ENCODE measurements at regions not wholly inside any gene's neighbourhood (a gene's known extent, or its start where the extent isn't known, plus 50 kb on each side); places are given as distances from the start of the nearest gene placed in this dataset.
"Not testable (repeated sequence)": the region's sequence is repeated elsewhere in the genome, so short reads cannot be mapped to it uniquely, and the experiment has no call there.

- DNase-seq (ENCODE audit: low spot score) (no peak), ATAC-seq (ENCODE audit: low read depth) (no peak)
- H3K4me1 ChIP-seq (ENCODE audit: insufficient read depth, poor library complexity, severe bottlenecking), result peaks cover 9% of the 10 kb centered on the region
- TF ChIP-seq CTCF (IDR thresholded peaks at IDR 0.05; ENCODE audit: poor library complexity, severe bottlenecking), result no peak
- no peaks in the 10 kb centered on the region for H3K27me3 ChIP-seq (ENCODE audit: insufficient read depth, poor library complexity, severe bottlenecking)
- H3K4me3 ChIP-seq (ENCODE audit: severe bottlenecking), result no peak overlapping the region
- no peaks in the 10 kb centered on the region for H3K36me3 ChIP-seq (ENCODE audit: low read depth)
- H3K9me3 ChIP-seq (ENCODE audit: severe bottlenecking), result no peaks in the 10 kb centered on the region
- peak overlapping the region; percentile 17 for H3K27ac ChIP-seq (ENCODE audit: poor library complexity, severe bottlenecking)
Observed at GRCh38 chr2:195534971-195535370, 122.1 kb upstream of the SLC39A10 start.

GRCh38 chr2:195533771-195534642, 123.0 kb upstream of the SLC39A10 start:
- Histone ChIP-seq H3K9me3 (ENCODE audit: severe bottlenecking) (no peaks in the 10 kb centered on the region), H3K27me3 (ENCODE audit: insufficient read depth, poor library complexity, severe bottlenecking) (no peaks in the 10 kb centered on the region), H3K4me1 (ENCODE audit: insufficient read depth, poor library complexity, severe bottlenecking) (peaks cover 9% of the 10 kb centered on the region), H3K4me3 (ENCODE audit: severe bottlenecking) (no peak overlapping the region), H3K36me3 (ENCODE audit: low read depth) (no peaks in the 10 kb centered on the region), H3K27ac (ENCODE audit: poor library complexity, severe bottlenecking) (peak overlapping the region; percentile 17)
- ATAC-seq (ENCODE audit: low read depth) (peak; percentile 85), DNase-seq (ENCODE audit: low spot score) (no peak)
- TF ChIP-seq CTCF (IDR thresholded peaks at IDR 0.05; ENCODE audit: poor library complexity, severe bottlenecking), result no peak

- DNase-seq (ENCODE audit: low spot score), result no peak
- Histone ChIP-seq H3K4me3 (ENCODE audit: severe bottlenecking) (no peak overlapping the region), H3K9me3 (ENCODE audit: severe bottlenecking) (no peaks in the 10 kb centered on the region), H3K27ac (ENCODE audit: poor library complexity, severe bottlenecking) (no peak overlapping the region), H3K27me3 (ENCODE audit: insufficient read depth, poor library complexity, severe bottlenecking) (no peaks in the 10 kb centered on the region), H3K4me1 (ENCODE audit: insufficient read depth, poor library complexity, severe bottlenecking) (peaks cover 9% of the 10 kb centered on the region), H3K36me3 (ENCODE audit: low read depth) (no peaks in the 10 kb centered on the region)
- TF ChIP-seq CTCF (IDR thresholded peaks at IDR 0.05; ENCODE audit: poor library complexity, severe bottlenecking), result no peak
- ATAC-seq (ENCODE audit: low read depth), result peak; percentile 42; the same call in 2 of the 3 replicates
Observed at GRCh38 chr2:195532628-195533271, 124.3 kb upstream of the SLC39A10 start.

GRCh38 chr2:195532255-195532627, 124.8 kb upstream of the SLC39A10 start:
- Histone ChIP-seq H3K9me3 (ENCODE audit: severe bottlenecking) (no peaks in the 10 kb centered on the region), H3K36me3 (ENCODE audit: low read depth) (no peaks in the 10 kb centered on the region), H3K4me1 (ENCODE audit: insufficient read depth, poor library complexity, severe bottlenecking) (peaks cover 9% of the 10 kb centered on the region), H3K27me3 (ENCODE audit: insufficient read depth, poor library complexity, severe bottlenecking) (no peaks in the 10 kb centered on the region), H3K4me3 (ENCODE audit: severe bottlenecking) (no peak overlapping the region), H3K27ac (ENCODE audit: poor library complexity, severe bottlenecking) (no peak overlapping the region)
- TF ChIP-seq CTCF (IDR thresholded peaks at IDR 0.05; ENCODE audit: poor library complexity, severe bottlenecking), result no peak
- ATAC-seq (ENCODE audit: low read depth), result no peak
- DNase-seq (ENCODE audit: low spot score), result no peak

GRCh38 chr2:195531754-195532153, 125.3 kb upstream of the SLC39A10 start:
- peaks cover 9% of the 10 kb centered on the region for H3K4me1 ChIP-seq (ENCODE audit: insufficient read depth, poor library complexity, severe bottlenecking)
- H3K27ac ChIP-seq (ENCODE audit: poor library complexity, severe bottlenecking), result no peak overlapping the region
- TF ChIP-seq CTCF (IDR thresholded peaks at IDR 0.05; ENCODE audit: poor library complexity, severe bottlenecking), result no peak
- H3K27me3 ChIP-seq (ENCODE audit: insufficient read depth, poor library complexity, severe bottlenecking), result no peaks in the 10 kb centered on the region
- no peak overlapping the region for H3K4me3 ChIP-seq (ENCODE audit: severe bottlenecking)
- DNase-seq (ENCODE audit: low spot score) (no peak), ATAC-seq (ENCODE audit: low read depth) (no peak)
- no peaks in the 10 kb centered on the region for H3K36me3 ChIP-seq (ENCODE audit: low read depth)
- no peaks in the 10 kb centered on the region for H3K9me3 ChIP-seq (ENCODE audit: severe bottlenecking)

- DNase-seq (ENCODE audit: low spot score); H3K9me3 ChIP-seq (ENCODE audit: severe bottlenecking); H3K27ac ChIP-seq (ENCODE audit: poor library complexity, severe bottlenecking); H3K4me3 ChIP-seq (ENCODE audit: severe bottlenecking); H3K27me3 ChIP-seq (ENCODE audit: insufficient read depth, poor library complexity, severe bottlenecking); H3K36me3 ChIP-seq (ENCODE audit: low read depth); H3K4me1 ChIP-seq (ENCODE audit: insufficient read depth, poor library complexity, severe bottlenecking); ATAC-seq (ENCODE audit: low read depth): not testable (repeated sequence)
Observed at GRCh38 chr2:195523242-195523641, 133.8 kb upstream of the SLC39A10 start.
